Psoas muscle (tissue), 7 donors: ENCODE measurements at regions not wholly inside any gene's neighbourhood (a gene's known extent, or its start where the extent isn't known, plus 50 kb on each side); places are given as distances from the start of the nearest gene placed in this dataset.

Experiments
- ATAC-seq, 4 donors: fragments of 200-7000 bp; cut with Tn5 transposase; one replicate each; pipeline ENCODE4 v1.9.1; 2020; ENCODE audit warnings: moderate library complexity in 3 of 4, mild to moderate bottlenecking in 2 of 4
- DNase-seq, 2 donors: peaks; one replicate each; pipeline ENCODE4 v3.0.0-alpha.2; 2020
- H3K27ac ChIP-seq: fragments of 200-600 bp; one replicate; pipeline ENCODE4 v1.8.0; 2022
- H3K27me3 ChIP-seq, 3 donors: fragments of 200-600 bp in 1 of 3; one replicate each; pipeline versions ENCODE4 v1.6.1 to v1.8.0; 2013 to 2022; ENCODE audit warnings: low read length in 2 of 3, mild to moderate bottlenecking in 2 of 3, moderate library complexity in 1 of 3; ENCODE audit not compliant: insufficient read depth in 3 of 3
- H3K36me3 ChIP-seq, 2 donors: fragments of 200-600 bp in 1 of 2; one replicate each; pipeline versions ENCODE4 v1.6.1 to v1.8.0; 2013 to 2022; ENCODE audit warnings: low read depth in 1 of 2, mild to moderate bottlenecking in 1 of 2, moderate library complexity in 1 of 2; ENCODE audit not compliant: insufficient read depth in 1 of 2
- H3K4me1 ChIP-seq: fragments of 200-600 bp; one replicate; pipeline ENCODE4 v1.8.0; 2022
- H3K4me3 ChIP-seq: fragments of 200-600 bp; one replicate; pipeline ENCODE4 v1.8.0; 2022; ENCODE audit warnings: mild to moderate bottlenecking
- H3K9me3 ChIP-seq: fragments of 200-600 bp; one replicate; pipeline ENCODE4 v1.8.0; 2022
- CTCF ChIP-seq: fragments of 200-600 bp; IDR thresholded peaks from one replicate; pipeline ENCODE4 v1.8.0; 2022; ENCODE audit warnings: antibody characterized with exemption
- WGBS, 3 donors: extraction: QIAGEN DNeasy Blood & Tissue Kit; methylation state at CpG; one replicate each; pipeline versions ENCODE4 v1.1.6 to v1.1.7; 2013; 5-methylcytosine and 5-hydroxymethylcytosine counted together
- intact Hi-C, 2 donors: fragments of 100-400 bp; cut with DNase I; formaldehyde crosslinking; loops; one replicate each; pipeline versions ENCODE4 v1.11.0 to v1.14.2; 2022
- donor health status: healthy with polysubstance abuse.
- donor health status: DM: no; HTN: no; CAD: no; lungs with moderate emphysema.
- donor health status: Bipolar disorder and iron deficiency.
- donor health status: healthy.
- donor health status: DM: yes; HTN: yes; CAD: no.
- donor health status: DM: no; HTN: no; CAD: no.
- donor health status: DM: yes; HTN: yes; CAD: no.

DNA sequence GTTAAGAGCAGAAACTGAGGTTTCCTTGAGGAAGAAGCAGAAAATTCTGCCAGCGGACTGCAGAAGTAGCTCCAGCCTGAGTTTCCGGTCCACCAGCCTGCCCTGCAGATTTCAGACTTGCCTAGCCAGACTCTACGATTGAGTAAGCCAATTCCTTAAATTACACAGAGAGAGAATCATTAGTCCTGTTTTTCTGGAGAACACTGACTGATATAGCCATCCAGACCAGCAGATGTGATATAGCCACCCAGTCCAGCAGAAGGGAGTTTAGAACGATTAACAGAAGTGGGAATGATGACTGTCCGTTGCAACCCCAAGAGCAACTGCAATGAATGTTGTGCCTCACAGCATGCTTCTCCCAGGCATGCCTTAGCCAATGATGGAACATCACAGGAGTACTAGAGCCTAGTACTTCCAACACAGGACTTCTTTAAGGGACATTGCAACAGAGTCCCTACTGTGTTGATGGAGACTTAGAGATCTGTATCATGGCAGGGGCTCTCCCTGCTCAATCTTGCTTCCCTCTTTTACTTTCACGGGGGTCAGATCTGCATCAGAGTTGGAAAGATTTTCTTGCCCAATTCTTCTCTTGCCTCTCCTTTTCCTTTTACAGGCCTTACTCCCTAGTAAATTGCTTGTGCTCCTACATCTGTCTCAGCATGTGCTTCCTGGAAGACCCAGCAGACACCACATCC lies 264.6 kb upstream of the CLNK start:
- ATAC-seq (no peak), DNase-seq (no peak)
- no peak overlapping the region for H3K27ac ChIP-seq
- TF ChIP-seq CTCF, result no peak
- no peaks in the 10 kb centered on the region for H3K36me3 ChIP-seq
- no peak overlapping the region for H3K4me3 ChIP-seq
- H3K9me3 ChIP-seq, result no peaks in the 10 kb centered on the region
- intact Hi-C loops, result no loop called here
- H3K4me1 ChIP-seq, result no peaks in the 10 kb centered on the region
- H3K27me3 ChIP-seq, result no peaks in the 10 kb centered on the region
- WGBS, 3 donors, result 88 to 93% (median 89%) methylated on average over 6 of the region's 6 CpGs

- TF ChIP-seq CTCF, result no peak
- Histone ChIP-seq H3K27ac (no peak overlapping the region), H3K9me3 (no peaks in the 10 kb centered on the region), H3K36me3 (no peaks in the 10 kb centered on the region), H3K4me1 (no peaks in the 10 kb centered on the region), H3K4me3 (no peak overlapping the region), H3K27me3 (no peaks in the 10 kb centered on the region)
- intact Hi-C loops, result no loop called here
- 62 to 88% (median 71%) methylated on average over 4 of the region's 4 CpGs for WGBS, 3 donors
- ATAC-seq, result no peak
- DNase-seq, result no peak
Observed at GRCh38 chr4:10947898-10948297, 263.3 kb upstream of the CLNK start.

GRCh38 chr4:10944321-10944720 lies 259.8 kb upstream of the CLNK start:
- DNase-seq, result no peak
- H3K4me1 ChIP-seq, result no peaks in the 10 kb centered on the region
- H3K27ac ChIP-seq, result no peak overlapping the region
- intact Hi-C loops, result no loop called here
- ATAC-seq, result no peak
- TF ChIP-seq CTCF, result no peak
- no peaks in the 10 kb centered on the region for H3K27me3 ChIP-seq
- WGBS, 3 donors, result 50 to 65% (median 60%) methylated on average over 1 of the region's 1 CpG
- H3K9me3 ChIP-seq, result no peaks in the 10 kb centered on the region
- no peak overlapping the region for H3K4me3 ChIP-seq
- no peaks in the 10 kb centered on the region for H3K36me3 ChIP-seq

DNA sequence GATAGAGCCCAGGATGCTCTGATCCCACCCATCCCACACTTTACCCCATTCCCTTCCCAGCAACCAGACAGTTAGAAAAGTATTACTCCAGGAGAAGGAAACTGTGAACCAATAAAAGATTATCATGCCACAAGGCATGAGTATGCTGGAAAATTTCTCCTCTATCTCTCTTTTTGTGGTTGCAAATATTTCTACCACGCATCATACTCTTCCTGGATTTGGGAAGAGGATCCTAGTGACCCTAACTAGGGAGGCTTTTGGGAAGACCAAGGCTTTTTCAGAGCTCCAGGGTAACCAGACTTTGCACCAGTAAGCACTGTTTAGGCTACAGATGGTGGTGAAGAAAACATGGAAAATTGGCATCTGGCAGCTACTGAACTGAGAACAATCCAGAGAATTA lies 257.6 kb upstream of the CLNK start:
- WGBS, 3 donors, result 75 to 89% (median 86%) methylated on average over 1 of the region's 1 CpG
- no peak for ATAC-seq
- no peak for TF ChIP-seq CTCF
- no peak overlapping the region for H3K4me3 ChIP-seq
- no peaks in the 10 kb centered on the region for H3K4me1 ChIP-seq
- intact Hi-C loops, result no loop called here
- H3K27me3 ChIP-seq, result no peaks in the 10 kb centered on the region
- no peaks in the 10 kb centered on the region for H3K36me3 ChIP-seq
- DNase-seq, result no peak
- H3K9me3 ChIP-seq, result no peaks in the 10 kb centered on the region
- no peak overlapping the region for H3K27ac ChIP-seq

DNA sequence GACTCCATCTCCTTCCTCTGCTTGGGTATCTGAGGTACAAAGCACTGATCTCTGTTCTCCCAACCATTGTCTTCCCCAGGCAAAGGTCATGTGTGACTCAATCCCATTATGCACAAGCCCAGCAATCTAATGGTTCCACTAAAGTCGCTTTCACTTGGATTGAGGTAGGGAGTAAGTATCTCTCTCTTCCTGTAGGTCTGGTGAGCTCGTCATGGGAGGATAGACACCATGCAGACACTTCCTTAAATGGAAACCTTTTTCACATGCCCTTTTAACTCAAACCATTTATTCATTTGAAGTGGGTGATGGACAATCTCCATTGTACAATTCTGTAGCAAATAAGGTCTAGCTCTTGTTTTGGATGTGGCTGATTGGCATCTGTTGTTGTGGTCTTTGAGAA lies 245.2 kb upstream of the CLNK start:
- ATAC-seq (no peak), DNase-seq (no peak)
- no peak overlapping the region for H3K27ac ChIP-seq
- intact Hi-C loops, result no loop called here
- H3K4me1 ChIP-seq, result no peaks in the 10 kb centered on the region
- WGBS, 3 donors, result 53 to 75% (median 59%) methylated on average over 2 of the region's 2 CpGs
- no peaks in the 10 kb centered on the region for H3K27me3 ChIP-seq
- no peak for TF ChIP-seq CTCF
- H3K9me3 ChIP-seq, result no peaks in the 10 kb centered on the region
- H3K36me3 ChIP-seq, result no peaks in the 10 kb centered on the region
- no peak overlapping the region for H3K4me3 ChIP-seq
